GM13977 (cell line): ENCODE measurements at regions not wholly inside any gene's neighbourhood (a gene's known extent, or its start where the extent isn't known, plus 50 kb on each side); places are given as distances from the start of the nearest gene placed in this dataset.

ENCODE experiments used
- DNase-seq: peaks from one replicate; pipeline ENCODE4 v3.0.0; 2012; ENCODE audit warnings: low spot score
- in situ Hi-C: fragments of 300-500 bp; cut with MboI; formaldehyde crosslinking; loops from one replicate; pipeline ENCODE4 v1.12.0; 2022; ENCODE audit warnings: low sequenced_read_pairs, low pct_unique_long_range_greater_than_20kb, mixed read lengths, inconsistent platforms; ENCODE audit not compliant: unreplicated experiment
- TF ChIP-seq, protein P1 (sequence below): IDR thresholded peaks from 2 replicates; pipeline ENCODE4 v1.5.1; 2012; ENCODE audit warnings: mild to moderate bottlenecking, control low read depth; ENCODE audit not compliant: insufficient read depth; ENCODE audit errors: extremely low read depth, missing control alignments

- in situ Hi-C loops, result no loop called here
- TF ChIP-seq, protein P1, sequence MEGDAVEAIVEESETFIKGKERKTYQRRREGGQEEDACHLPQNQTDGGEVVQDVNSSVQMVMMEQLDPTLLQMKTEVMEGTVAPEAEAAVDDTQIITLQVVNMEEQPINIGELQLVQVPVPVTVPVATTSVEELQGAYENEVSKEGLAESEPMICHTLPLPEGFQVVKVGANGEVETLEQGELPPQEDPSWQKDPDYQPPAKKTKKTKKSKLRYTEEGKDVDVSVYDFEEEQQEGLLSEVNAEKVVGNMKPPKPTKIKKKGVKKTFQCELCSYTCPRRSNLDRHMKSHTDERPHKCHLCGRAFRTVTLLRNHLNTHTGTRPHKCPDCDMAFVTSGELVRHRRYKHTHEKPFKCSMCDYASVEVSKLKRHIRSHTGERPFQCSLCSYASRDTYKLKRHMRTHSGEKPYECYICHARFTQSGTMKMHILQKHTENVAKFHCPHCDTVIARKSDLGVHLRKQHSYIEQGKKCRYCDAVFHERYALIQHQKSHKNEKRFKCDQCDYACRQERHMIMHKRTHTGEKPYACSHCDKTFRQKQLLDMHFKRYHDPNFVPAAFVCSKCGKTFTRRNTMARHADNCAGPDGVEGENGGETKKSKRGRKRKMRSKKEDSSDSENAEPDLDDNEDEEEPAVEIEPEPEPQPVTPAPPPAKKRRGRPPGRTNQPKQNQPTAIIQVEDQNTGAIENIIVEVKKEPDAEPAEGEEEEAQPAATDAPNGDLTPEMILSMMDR, result no peak
- DNase-seq, result no peak
Observed at GRCh38 chr4:18630218-18631110, 608.9 kb upstream of the LCORL start.

- TF ChIP-seq, protein P1, result no peak
- in situ Hi-C loops, result no loop called here
- no peak for DNase-seq
Observed at GRCh38 chr4:18627447-18628005, 606.0 kb upstream of the LCORL start.

DNA sequence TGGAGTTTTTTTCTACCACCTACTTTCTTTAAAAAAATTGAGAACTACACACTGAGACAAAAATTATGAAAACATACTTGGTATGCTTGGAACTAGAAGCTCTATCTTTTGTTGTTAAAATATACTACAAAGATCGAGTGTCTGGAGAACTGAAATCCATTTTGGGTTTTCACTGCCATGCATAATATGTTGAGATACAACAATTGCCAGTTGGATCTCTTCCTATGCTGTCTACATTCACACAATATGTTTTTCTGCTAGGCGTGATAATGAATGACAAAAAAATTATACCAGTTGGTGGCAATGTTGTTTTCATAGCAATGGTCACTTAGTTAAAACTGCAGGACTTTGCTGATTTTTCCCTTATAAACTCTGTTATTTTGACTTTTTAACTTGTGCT is 605.4 kb upstream of the LCORL start:
- TF ChIP-seq, protein P1, result no peak
- DNase-seq, result no peak
- in situ Hi-C loops, result no loop called here

- in situ Hi-C loops, result no loop called here
- TF ChIP-seq, protein P1, result no peak
- DNase-seq, result no peak
Observed at GRCh38 chr4:18626366-18626765, 604.8 kb upstream of the LCORL start.

- TF ChIP-seq, protein P1, result no peak
- no peak for DNase-seq
- in situ Hi-C loops, result no loop called here
Observed at GRCh38 chr4:18621186-18621585, 599.6 kb upstream of the LCORL start.

DNA sequence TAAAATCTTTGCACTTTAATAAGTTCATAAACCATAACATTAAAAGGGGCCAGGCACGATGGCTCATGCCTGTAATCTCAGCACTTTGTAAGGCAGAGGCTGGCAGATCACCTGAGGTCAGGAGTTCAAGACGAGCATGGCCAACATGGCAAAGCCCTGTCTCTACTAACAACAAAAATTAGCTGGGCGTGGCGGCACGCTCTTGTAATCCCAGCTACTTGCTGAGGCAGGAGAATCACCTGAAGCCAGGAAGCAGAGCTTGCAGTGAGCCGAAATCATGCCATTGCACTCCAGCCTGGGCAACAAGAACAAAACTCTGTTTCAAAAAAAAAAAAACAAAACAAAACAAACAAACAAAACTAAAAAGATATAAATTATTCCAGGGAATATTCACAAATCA is 595.2 kb upstream of the LCORL start:
- no peak for DNase-seq
- in situ Hi-C loops, result no loop called here
- TF ChIP-seq, protein P1, result no peak
